Ovary (tissue), 7 donors: ENCODE measurements at regions not wholly inside any gene's neighbourhood (a gene's known extent, or its start where the extent isn't known, plus 50 kb on each side); places are given as distances from the start of the nearest gene placed in this dataset.

Experiments used
- DNase-seq, 5 donors: peaks; one replicate each; pipeline ENCODE4 v3.0.0-alpha.2; 2019 to 2020
- H3K27ac ChIP-seq, 2 donors: fragments of 200-600 bp; one replicate each; pipeline versions ENCODE4 v1.5.1 to v1.8.0; 2019 to 2022
- H3K27me3 ChIP-seq: fragments of 200-600 bp; one replicate; pipeline ENCODE4 v1.8.0; 2022
- H3K36me3 ChIP-seq: fragments of 200-600 bp; sonication (generic); one replicate; pipeline ENCODE4 v1.5.1; 2019
- H3K4me1 ChIP-seq: one replicate; pipeline ENCODE4 v1.8.1; 2013; ENCODE audit warnings: mild to moderate bottlenecking, moderate library complexity; ENCODE audit not compliant: insufficient read depth
- H3K4me3 ChIP-seq: fragments of 200-600 bp; sonication (generic); one replicate; pipeline ENCODE4 v1.5.1; 2017
- H3K9me3 ChIP-seq, 2 donors: fragments of 200-600 bp in 1 of 2; sonication (generic) in 1 of 2; one replicate each; pipeline versions ENCODE4 v1.5.1 to v1.8.1; 2013 to 2019; ENCODE audit warnings: mild to moderate bottlenecking in 1 of 2, moderate library complexity in 1 of 2
- EP300 ChIP-seq: sonication (generic); formaldehyde crosslinking; IDR thresholded peaks from one replicate; pipeline ENCODE4 v1.6.1; 2017; ENCODE audit warnings: antibody characterized with exemption
- POLR2A ChIP-seq: fragments of 450-650 bp; IDR thresholded peaks from one replicate; pipeline ENCODE4 v1.6.1; 2017; ENCODE audit warnings: antibody characterized with exemption, mild to moderate bottlenecking, moderate library complexity
- WGBS, 3 donors: extraction: QIAGEN DNeasy Blood & Tissue Kit in 1 of 3; methylation state at CpG; one replicate each; pipeline versions ENCODE4 v1.1.5 to v1.1.7; 2013 to 2017; 5-methylcytosine and 5-hydroxymethylcytosine counted together
- intact Hi-C, 4 donors: fragments of 100-400 bp; cut with DNase I; formaldehyde crosslinking; loops; one replicate each; pipeline versions ENCODE4 v1.11.0 to v1.15.1; 2022 to 2023
- TF ChIP-seq, protein P1 (sequence below), 3 donors: fragments of 450-650 bp in 2 of 3; fragments of 200-600 bp in 1 of 3; IDR thresholded peaks; one replicate each; pipeline versions ENCODE4 v1.5.1 to v1.8.0; 2016 to 2022; ENCODE audit warnings: antibody characterized with exemption in 3 of 3, mild to moderate bottlenecking in 1 of 3
- donor health status: DM: no; HTN: no; CAD: no; lungs with moderate emphysema.
- donor health status: DM: no; HTN: no; CAD: no.
- donor health status: Bipolar disorder and iron deficiency.
- donor health status: DM: no; HTN: no; CAD: no.
- donor health status: DM: yes; HTN: yes; CAD: no.

DNA sequence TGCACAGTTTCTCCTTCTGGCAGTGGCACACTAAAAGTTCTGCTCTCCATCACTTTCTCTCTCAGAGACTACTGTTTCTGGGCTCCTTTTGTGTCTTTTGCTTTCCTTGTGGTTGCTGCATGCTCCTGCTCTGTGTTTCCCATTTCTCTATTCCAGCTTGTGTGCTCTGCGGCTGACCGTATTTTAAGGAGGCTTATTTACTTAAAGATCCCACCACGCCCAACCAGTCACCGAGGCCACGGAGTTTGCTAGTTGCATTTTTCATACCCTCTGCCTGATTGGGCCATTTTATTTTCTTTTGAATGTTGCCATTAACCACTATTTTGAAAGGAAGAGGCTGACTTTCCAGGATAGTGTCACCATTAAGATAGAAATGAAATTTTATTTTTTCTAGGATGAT lies 626.4 kb upstream of the MMS22L start:
- TF ChIP-seq POLR2A: no peak
- TF ChIP-seq EP300: no peak
- TF ChIP-seq, protein P1, sequence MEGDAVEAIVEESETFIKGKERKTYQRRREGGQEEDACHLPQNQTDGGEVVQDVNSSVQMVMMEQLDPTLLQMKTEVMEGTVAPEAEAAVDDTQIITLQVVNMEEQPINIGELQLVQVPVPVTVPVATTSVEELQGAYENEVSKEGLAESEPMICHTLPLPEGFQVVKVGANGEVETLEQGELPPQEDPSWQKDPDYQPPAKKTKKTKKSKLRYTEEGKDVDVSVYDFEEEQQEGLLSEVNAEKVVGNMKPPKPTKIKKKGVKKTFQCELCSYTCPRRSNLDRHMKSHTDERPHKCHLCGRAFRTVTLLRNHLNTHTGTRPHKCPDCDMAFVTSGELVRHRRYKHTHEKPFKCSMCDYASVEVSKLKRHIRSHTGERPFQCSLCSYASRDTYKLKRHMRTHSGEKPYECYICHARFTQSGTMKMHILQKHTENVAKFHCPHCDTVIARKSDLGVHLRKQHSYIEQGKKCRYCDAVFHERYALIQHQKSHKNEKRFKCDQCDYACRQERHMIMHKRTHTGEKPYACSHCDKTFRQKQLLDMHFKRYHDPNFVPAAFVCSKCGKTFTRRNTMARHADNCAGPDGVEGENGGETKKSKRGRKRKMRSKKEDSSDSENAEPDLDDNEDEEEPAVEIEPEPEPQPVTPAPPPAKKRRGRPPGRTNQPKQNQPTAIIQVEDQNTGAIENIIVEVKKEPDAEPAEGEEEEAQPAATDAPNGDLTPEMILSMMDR (IDR thresholded peaks at IDR 0.05): no peak
- intact Hi-C loops: no loop called here
- Histone ChIP-seq H3K27ac (no peak overlapping the region), H3K4me1 (no peaks in the 10 kb centered on the region), H3K36me3 (no peaks in the 10 kb centered on the region), H3K4me3 (no peak overlapping the region), H3K27me3 (no peaks in the 10 kb centered on the region), H3K9me3 (no peaks in the 10 kb centered on the region)
- 60 to 75% (median 70%) methylated on average over 5 of the region's 5 CpGs for WGBS, 3 donors
- no peak for DNase-seq

DNA sequence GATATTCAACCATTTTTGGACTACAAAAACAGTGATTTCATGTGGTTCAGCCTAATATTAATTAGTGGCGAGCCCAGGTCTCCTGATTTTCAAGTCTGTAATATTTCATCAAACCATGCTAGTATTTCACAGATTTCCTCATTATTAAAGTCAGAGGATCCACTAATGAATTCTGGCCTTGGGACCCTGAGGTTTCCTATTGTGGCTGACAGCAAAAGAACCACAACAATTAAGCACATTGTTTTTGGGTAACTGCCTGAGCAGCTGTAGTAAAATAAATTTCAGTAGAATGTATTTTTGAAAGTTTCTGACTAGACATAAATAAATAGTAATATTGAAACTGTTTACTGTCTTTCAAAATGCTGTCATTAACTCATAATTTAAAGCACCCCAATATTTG lies 630.7 kb upstream of the MMS22L start:
- intact Hi-C loops: no loop called here
- Histone ChIP-seq H3K9me3 (no peaks in the 10 kb centered on the region), H3K4me1 (no peaks in the 10 kb centered on the region), H3K27ac (no peak overlapping the region), H3K36me3 (no peaks in the 10 kb centered on the region), H3K4me3 (no peak overlapping the region), H3K27me3 (no peaks in the 10 kb centered on the region)
- no peak for DNase-seq
- no peak for TF ChIP-seq EP300
- TF ChIP-seq POLR2A: no peak
- TF ChIP-seq, protein P1 (IDR thresholded peaks at IDR 0.05): no peak
- 68 to 87% (median 81%) methylated on average over 1 of the region's 1 CpG for WGBS, 3 donors

DNA sequence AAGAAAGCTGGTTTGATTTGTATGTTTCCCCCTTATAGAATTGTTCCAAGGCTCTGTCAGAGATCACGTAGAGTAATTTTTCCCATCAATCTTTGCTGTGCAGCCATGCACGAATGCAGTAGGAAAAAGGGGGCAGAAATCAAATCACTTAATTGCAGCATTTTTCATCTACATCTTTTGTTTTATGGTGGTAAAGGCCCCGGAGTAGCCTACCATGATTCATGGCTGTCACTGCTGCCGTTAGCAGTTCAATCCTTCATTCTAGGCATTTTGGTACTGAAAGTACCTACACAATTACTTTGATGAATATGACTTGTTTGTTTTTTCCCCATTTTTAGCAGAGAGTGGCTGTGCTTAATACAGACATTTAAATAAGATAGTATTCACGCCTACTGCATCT lies 631.9 kb upstream of the MMS22L start:
- Histone ChIP-seq H3K27ac (no peak overlapping the region), H3K9me3 (no peaks in the 10 kb centered on the region), H3K4me1 (no peaks in the 10 kb centered on the region), H3K36me3 (no peaks in the 10 kb centered on the region), H3K4me3 (no peak overlapping the region), H3K27me3 (no peaks in the 10 kb centered on the region)
- no peak for DNase-seq
- WGBS, 3 donors: 48 to 53% (median 53%) methylated on average over 5 of the region's 5 CpGs
- intact Hi-C loops: no loop called here
- TF ChIP-seq POLR2A (no peak), EP300 (no peak)
- TF ChIP-seq, protein P1 (IDR thresholded peaks at IDR 0.05): no peak

DNA sequence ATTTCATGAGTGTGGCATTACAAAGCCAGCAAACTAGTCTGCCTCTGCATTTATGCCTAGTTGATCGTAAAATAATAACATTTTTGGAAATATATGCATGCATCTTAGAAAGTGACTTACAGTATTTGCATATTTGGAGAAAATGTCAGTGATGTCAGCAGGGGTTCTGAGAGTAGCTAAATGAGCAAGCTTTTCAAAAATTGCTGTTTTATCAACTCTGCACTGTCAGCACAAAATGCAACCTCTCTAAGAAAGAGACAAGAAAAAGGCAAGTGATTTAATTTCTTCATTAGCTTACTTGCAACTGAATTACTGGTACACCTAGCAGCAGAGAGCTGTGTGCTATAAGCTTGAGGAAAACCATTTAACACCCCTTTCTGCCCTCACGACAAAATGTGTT lies 632.5 kb upstream of the MMS22L start:
- H3K36me3 ChIP-seq: no peaks in the 10 kb centered on the region
- H3K27ac ChIP-seq: no peak overlapping the region
- TF ChIP-seq POLR2A (no peak), EP300 (no peak)
- TF ChIP-seq, protein P1 (IDR thresholded peaks at IDR 0.05): no peak
- H3K9me3 ChIP-seq: no peaks in the 10 kb centered on the region
- no peak for DNase-seq
- no peaks in the 10 kb centered on the region for H3K4me1 ChIP-seq
- H3K27me3 ChIP-seq: no peaks in the 10 kb centered on the region
- H3K4me3 ChIP-seq: no peak overlapping the region
- intact Hi-C loops: no loop called here
- WGBS, 3 donors: 43 to 50% (median 44%) methylated on average over 2 of the region's 2 CpGs

DNA sequence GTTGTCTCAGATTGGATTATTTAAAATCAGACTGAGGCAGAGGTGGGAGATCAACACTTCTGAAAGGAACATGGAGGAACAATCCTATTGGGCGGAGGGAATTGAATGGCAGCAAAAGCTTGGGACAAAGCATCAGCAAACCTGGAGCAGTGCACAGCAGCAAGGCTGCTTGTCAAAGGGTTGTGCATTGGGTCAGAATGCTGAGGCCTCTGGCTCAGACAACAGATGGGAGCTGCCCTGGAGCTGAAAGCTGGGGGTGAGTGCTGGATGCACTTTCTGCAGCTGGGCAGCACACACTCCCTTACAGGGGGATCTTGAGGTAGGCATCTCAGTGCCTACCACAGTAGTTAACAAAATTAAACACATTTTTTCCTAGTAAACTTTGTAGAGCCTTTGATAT lies 634.4 kb upstream of the MMS22L start:
- WGBS, 3 donors: 94 to 100% (median 95%) methylated on average over 1 of the region's 1 CpG
- no peak for DNase-seq
- no peaks in the 10 kb centered on the region for H3K27me3 ChIP-seq
- TF ChIP-seq, protein P1 (IDR thresholded peaks at IDR 0.05): no peak
- TF ChIP-seq POLR2A: no peak
- no peak for TF ChIP-seq EP300
- no peaks in the 10 kb centered on the region for H3K4me1 ChIP-seq
- H3K4me3 ChIP-seq: no peak overlapping the region
- H3K36me3 ChIP-seq: no peaks in the 10 kb centered on the region
- intact Hi-C loops: no loop called here
- no peak overlapping the region for H3K27ac ChIP-seq
- no peaks in the 10 kb centered on the region for H3K9me3 ChIP-seq
